ENCODE measurements at regions not wholly inside any gene's neighbourhood (a gene's known extent, or its start where the extent isn't known, plus 50 kb on each side); places are given as distances from the start of the nearest gene placed in this dataset.
"Not testable (repeated sequence)": the region's sequence is repeated elsewhere in the genome, so short reads cannot be mapped to it uniquely, and the experiment has no call there.

- not testable (repeated sequence) for TF ChIP-seq CTCF, POLR2A (IDR thresholded peaks at IDR 0.05)
These were observed 117.1 kb downstream of the THSD1 start for GRCh38 chr13:52288891-52289290.
